Caco-2 (cell line): ENCODE measurements at regions not wholly inside any gene's neighbourhood (a gene's known extent, or its start where the extent isn't known, plus 50 kb on each side); places are given as distances from the start of the nearest gene placed in this dataset.

Source experiments
- BruUV-seq: library from RNA; stranded (reverse); fragments of 400-500 nt; replicated peaks from 2 replicates; lab custom pipeline; 2021; lab: Mats Ljungman, UMichigan
- CTCF ChIA-PET: fragments of 300-600 bp; sonication (Branson Sonifier 250); formaldehyde crosslinking; loops from one replicate; lab custom pipeline; 2022; ENCODE audit warnings: antibody characterized with exemption; lab: Charles Lee
- POLR2A ChIA-PET: fragments of 300-600 bp; sonication (Branson Sonifier 250); formaldehyde crosslinking; loops from one replicate; lab custom pipeline; 2022; ENCODE audit warnings: antibody characterized with exemption; lab: Charles Lee
- DNase-seq, 2 experiments: peaks; one replicate each; pipeline versions ENCODE4 v3.0.0 to v3.0.0-alpha.2; 2020 to 2022
- H3K27me3 ChIP-seq: replicated peaks from 2 replicates; pipeline ENCODE4 v1.6.0; 2011; ENCODE audit warnings: low read length; ENCODE audit not compliant: control insufficient read depth, insufficient read depth
- H3K36me3 ChIP-seq: 2 replicates; pipeline ENCODE4 v1.5.1; 2011; ENCODE audit warnings: low read length; ENCODE audit not compliant: control insufficient read depth, insufficient read depth
- H3K4me1 ChIP-seq: fragments of 250-450 bp; sonication (Bioruptor Pico); 2 replicates; pipeline ENCODE4 v1.5.1; 2020; ENCODE audit warnings: mild to moderate bottlenecking
- H3K4me3 ChIP-seq: 2 replicates; pipeline ENCODE4 v1.5.1; 2011; ENCODE audit warnings: low read depth, mild to moderate bottlenecking, control low read depth, low read length
- H3K9me3 ChIP-seq: fragments of 250-450 bp; sonication (Bioruptor Pico); 2 replicates; pipeline ENCODE4 v1.5.1; 2020; ENCODE audit warnings: mild to moderate bottlenecking, moderate library complexity
- H3K27ac Mint-ChIP-seq: one replicate; pipeline ENCODE4 v1.8.0; 2022; ENCODE audit warnings: mixed read lengths; ENCODE audit not compliant: unreplicated experiment
- H3K27me3 Mint-ChIP-seq: one replicate; pipeline ENCODE4 v1.8.0; 2022; ENCODE audit warnings: mixed read lengths; ENCODE audit not compliant: insufficient read depth, unreplicated experiment
- H3K36me3 Mint-ChIP-seq: one replicate; pipeline ENCODE4 v1.8.0; 2022; ENCODE audit warnings: mild to moderate bottlenecking, mixed read lengths; ENCODE audit not compliant: insufficient read depth, unreplicated experiment
- H3K4me1 Mint-ChIP-seq: one replicate; pipeline ENCODE4 v1.8.0; 2022; ENCODE audit warnings: low read depth, mixed read lengths; ENCODE audit not compliant: unreplicated experiment
- H3K4me3 Mint-ChIP-seq: one replicate; pipeline ENCODE4 v1.8.0; 2022; ENCODE audit warnings: mild to moderate bottlenecking, moderate library complexity, mixed read lengths; ENCODE audit not compliant: unreplicated experiment
- H3K9me3 Mint-ChIP-seq: one replicate; pipeline ENCODE4 v1.8.0; 2022; ENCODE audit warnings: mixed read lengths; ENCODE audit not compliant: unreplicated experiment
- intact Hi-C: fragments of 100-400 bp; cut with micrococcal nuclease; formaldehyde crosslinking; loops from one replicate; pipeline ENCODE4 v1.10.0; 2022; ENCODE audit not compliant: unreplicated experiment
- TF ChIP-seq, protein P1 (sequence below), 2 experiments: fragments of 200-600 bp in 1 of 2; IDR thresholded peaks; 1 replicate in 1 of 2; 2 replicates in 1 of 2; pipeline versions ENCODE4 v1.5.1 to v1.8.0; 2011 to 2022; ENCODE audit warnings: antibody characterized with exemption in 1 of 2, control low read depth in 1 of 2, inconsistent platforms in 1 of 2, low read depth in 1 of 2, low read length in 1 of 2, mild to moderate bottlenecking in 1 of 2, moderate library complexity in 1 of 2; ENCODE audit not compliant: insufficient read depth in 1 of 2, severe bottlenecking in 1 of 2, unreplicated experiment in 1 of 2

DNA sequence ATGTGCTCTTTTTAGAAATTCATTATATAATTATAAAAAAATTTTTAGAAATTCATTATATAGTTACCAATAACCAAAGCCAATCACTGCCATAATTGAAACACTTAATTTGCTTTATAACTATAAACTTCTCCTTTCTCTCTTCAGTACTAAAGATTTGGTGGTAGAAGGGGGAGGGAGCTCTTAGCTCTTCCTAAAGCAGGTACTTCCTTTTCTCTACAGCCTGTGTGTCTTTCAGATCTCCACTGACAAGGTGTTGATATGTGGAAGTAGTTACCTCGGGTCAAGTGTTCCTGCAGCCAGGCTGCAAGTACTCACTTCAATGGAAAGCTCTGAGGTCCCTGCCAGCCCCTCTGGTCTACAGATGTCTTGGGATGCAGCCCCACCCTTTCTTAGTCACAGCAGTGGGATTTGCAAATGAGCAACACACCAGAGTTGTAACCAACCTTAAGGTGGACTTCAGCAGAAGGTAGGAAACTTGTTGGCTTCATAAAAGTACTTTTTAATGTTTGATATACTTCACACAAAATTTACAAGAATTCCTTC is 690.0 kb downstream of the ARHGAP15 start:
- Histone ChIP-seq H3K36me3 (no peaks in the 10 kb centered on the region), H3K9me3 (no peaks in the 10 kb centered on the region), H3K27me3 (no peaks in the 10 kb centered on the region; the same call in 1 of the 2 replicates), H3K4me1 (no peaks in the 10 kb centered on the region), H3K4me3 (no peak overlapping the region)
- no peaks in the 10 kb centered on the region for H3K4me1 Mint-ChIP-seq
- H3K27me3 Mint-ChIP-seq, result peaks cover 7% of the 10 kb centered on the region
- intact Hi-C loops, result no loop called here
- CTCF ChIA-PET, result no interaction called here
- BruUV-seq, result no TSS peak
- no peaks in the 10 kb centered on the region for H3K9me3 Mint-ChIP-seq
- no peak overlapping the region for H3K4me3 Mint-ChIP-seq
- POLR2A ChIA-PET, result no interaction called here
- DNase-seq, result no peak
- H3K27ac Mint-ChIP-seq, result no peak overlapping the region
- no peaks in the 10 kb centered on the region for H3K36me3 Mint-ChIP-seq
- TF ChIP-seq, protein P1, sequence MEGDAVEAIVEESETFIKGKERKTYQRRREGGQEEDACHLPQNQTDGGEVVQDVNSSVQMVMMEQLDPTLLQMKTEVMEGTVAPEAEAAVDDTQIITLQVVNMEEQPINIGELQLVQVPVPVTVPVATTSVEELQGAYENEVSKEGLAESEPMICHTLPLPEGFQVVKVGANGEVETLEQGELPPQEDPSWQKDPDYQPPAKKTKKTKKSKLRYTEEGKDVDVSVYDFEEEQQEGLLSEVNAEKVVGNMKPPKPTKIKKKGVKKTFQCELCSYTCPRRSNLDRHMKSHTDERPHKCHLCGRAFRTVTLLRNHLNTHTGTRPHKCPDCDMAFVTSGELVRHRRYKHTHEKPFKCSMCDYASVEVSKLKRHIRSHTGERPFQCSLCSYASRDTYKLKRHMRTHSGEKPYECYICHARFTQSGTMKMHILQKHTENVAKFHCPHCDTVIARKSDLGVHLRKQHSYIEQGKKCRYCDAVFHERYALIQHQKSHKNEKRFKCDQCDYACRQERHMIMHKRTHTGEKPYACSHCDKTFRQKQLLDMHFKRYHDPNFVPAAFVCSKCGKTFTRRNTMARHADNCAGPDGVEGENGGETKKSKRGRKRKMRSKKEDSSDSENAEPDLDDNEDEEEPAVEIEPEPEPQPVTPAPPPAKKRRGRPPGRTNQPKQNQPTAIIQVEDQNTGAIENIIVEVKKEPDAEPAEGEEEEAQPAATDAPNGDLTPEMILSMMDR (IDR thresholded peaks at IDR 0.05; ENCODE audit: insufficient read depth in 1 of 2, low read depth in 1 of 2, low read length in 1 of 2, severe bottlenecking in 1 of 2, unreplicated experiment in 1 of 2), result no peak
